WTC11 (cell line): ENCODE measurements at regions not wholly inside any gene's neighbourhood (a gene's known extent, or its start where the extent isn't known, plus 50 kb on each side); places are given as distances from the start of the nearest gene placed in this dataset.
A peak's percentile ranks its signal among the peaks of the same experiment; 100 is the strongest.

Experiments
- ATAC-seq: fragments of 200-7000 bp; cut with Tn5 transposase; 2 replicates; pipeline ENCODE4 v1.10.0; 2021; ENCODE audit warnings: mild to moderate bottlenecking, moderate library complexity
- CTCF ChIA-PET: fragments of 300-600 bp; sonication (Branson Sonifier 250); formaldehyde crosslinking; loops from one replicate; lab custom pipeline; 2021; ENCODE audit warnings: antibody characterized with exemption; lab: Charles Lee
- POLR2A ChIA-PET: fragments of 350-600 bp; sonication (Branson Sonifier 250); formaldehyde crosslinking; loops from one replicate; lab custom pipeline; 2021; ENCODE audit warnings: antibody characterized with exemption; lab: Charles Lee
- DNase-seq: peaks from one replicate; pipeline ENCODE4 v3.0.0; 2021; ENCODE audit warnings: low spot score
- H3K27ac Mint-ChIP-seq: 2 replicates; pipeline ENCODE4 v1.8.0; 2021; ENCODE audit warnings: mixed read lengths
- H3K27me3 Mint-ChIP-seq: 2 replicates; pipeline ENCODE4 v1.8.0; 2021; ENCODE audit warnings: low read depth, mild to moderate bottlenecking, moderate library complexity, mixed read lengths
- H3K36me3 Mint-ChIP-seq: 2 replicates; pipeline ENCODE4 v1.8.0; 2021; ENCODE audit warnings: mixed read lengths
- H3K4me1 Mint-ChIP-seq: 2 replicates; pipeline ENCODE4 v1.8.0; 2022; ENCODE audit warnings: mixed read lengths
- H3K4me3 Mint-ChIP-seq: 2 replicates; pipeline ENCODE4 v1.8.0; 2021; ENCODE audit warnings: mild to moderate bottlenecking, moderate library complexity, mixed read lengths
- H3K9me3 Mint-ChIP-seq: 2 replicates; pipeline ENCODE4 v1.8.0; 2021; ENCODE audit warnings: mixed read lengths
- ATF6 ChIP-seq: sonication (generic); formaldehyde crosslinking; IDR thresholded peaks from 2 replicates; pipeline ENCODE4 v1.8.1; 2023; ENCODE audit warnings: mild to moderate bottlenecking, missing genetic modification reagents
- CREM ChIP-seq: sonication (generic); formaldehyde crosslinking; IDR thresholded peaks from 2 replicates; pipeline ENCODE4 v1.8.1; 2022; ENCODE audit warnings: mild to moderate bottlenecking, missing genetic modification reagents, moderate library complexity
- HMGA2 ChIP-seq: fragments of 250-450 bp; sonication (Bioruptor Pico); IDR thresholded peaks from 2 replicates; pipeline ENCODE4 v1.4.0; 2021; ENCODE audit warnings: mild to moderate bottlenecking, moderate library complexity
- IRF1 ChIP-seq: sonication (generic); formaldehyde crosslinking; IDR thresholded peaks from 2 replicates; pipeline ENCODE4 v1.8.0; 2023; ENCODE audit warnings: missing genetic modification reagents
- MLX ChIP-seq: sonication (generic); formaldehyde crosslinking; IDR thresholded peaks from 2 replicates; pipeline ENCODE4 v1.8.1; 2023; ENCODE audit warnings: mild to moderate bottlenecking, missing genetic modification reagents, moderate library complexity
- RELA ChIP-seq: sonication (generic); formaldehyde crosslinking; IDR thresholded peaks from 2 replicates; pipeline ENCODE4 v1.8.1; 2022; ENCODE audit warnings: missing genetic modification reagents, mild to moderate bottlenecking, borderline replicate concordance
- TCF7 ChIP-seq: sonication (generic); formaldehyde crosslinking; IDR thresholded peaks from 2 replicates; pipeline ENCODE4 v1.8.0; 2022; ENCODE audit warnings: mild to moderate bottlenecking, low read depth, missing genetic modification reagents, moderate library complexity
- ZNF232 ChIP-seq: sonication (generic); formaldehyde crosslinking; IDR thresholded peaks from 2 replicates; pipeline ENCODE4 v1.8.0; 2022; ENCODE audit warnings: mild to moderate bottlenecking, missing genetic modification reagents
- TF ChIP-seq, protein P1 (sequence below): sonication (generic); formaldehyde crosslinking; IDR thresholded peaks from 2 replicates; pipeline ENCODE4 v1.8.0; 2022; ENCODE audit warnings: mild to moderate bottlenecking, missing genetic modification reagents
- TF ChIP-seq, protein P2 (sequence below): fragments of 250-450 bp; sonication (Bioruptor Pico); IDR thresholded peaks from 2 replicates; pipeline ENCODE4 v1.9.0; 2021; ENCODE audit warnings: mild to moderate bottlenecking, borderline replicate concordance
- TF ChIP-seq, protein P3 (sequence below): sonication (generic); formaldehyde crosslinking; IDR thresholded peaks from 2 replicates; pipeline ENCODE4 v1.8.1; 2023; ENCODE audit warnings: mild to moderate bottlenecking, moderate library complexity, missing genetic modification reagents
- TF ChIP-seq, protein P4 (sequence below): sonication (generic); formaldehyde crosslinking; IDR thresholded peaks from 2 replicates; pipeline ENCODE4 v1.8.0; 2022; ENCODE audit warnings: mild to moderate bottlenecking, missing genetic modification reagents

DNA sequence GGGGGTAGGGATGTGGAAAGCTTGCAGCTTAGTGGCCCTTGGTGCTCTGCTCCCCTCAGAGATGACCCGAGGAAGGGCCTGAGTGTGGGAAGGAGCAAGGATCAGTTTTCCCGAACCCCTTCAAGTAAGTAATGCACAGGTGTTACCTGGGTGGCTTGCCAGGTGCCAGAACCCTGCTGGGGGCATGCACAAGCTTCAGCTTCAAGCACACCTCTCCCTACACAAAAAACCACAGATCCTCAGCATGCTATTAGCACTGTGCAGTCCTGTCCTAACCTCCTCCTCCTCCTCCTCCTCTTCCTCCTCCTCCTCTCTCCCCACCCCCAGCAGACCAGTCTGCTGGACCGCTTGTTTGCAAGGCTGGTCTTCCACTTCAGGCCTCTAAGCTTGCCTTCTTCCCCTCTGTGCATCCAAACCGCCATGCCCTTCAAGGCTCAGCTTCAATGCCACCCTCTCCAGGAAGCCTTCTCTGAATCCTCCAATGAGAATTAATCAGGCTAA, 114.8 kb downstream of the ACAA2 start (continued):
- TF ChIP-seq ATF6 (CRISPR knock-in tag): no peak
- TF ChIP-seq, all 79 proteins: peak for 0

DNA sequence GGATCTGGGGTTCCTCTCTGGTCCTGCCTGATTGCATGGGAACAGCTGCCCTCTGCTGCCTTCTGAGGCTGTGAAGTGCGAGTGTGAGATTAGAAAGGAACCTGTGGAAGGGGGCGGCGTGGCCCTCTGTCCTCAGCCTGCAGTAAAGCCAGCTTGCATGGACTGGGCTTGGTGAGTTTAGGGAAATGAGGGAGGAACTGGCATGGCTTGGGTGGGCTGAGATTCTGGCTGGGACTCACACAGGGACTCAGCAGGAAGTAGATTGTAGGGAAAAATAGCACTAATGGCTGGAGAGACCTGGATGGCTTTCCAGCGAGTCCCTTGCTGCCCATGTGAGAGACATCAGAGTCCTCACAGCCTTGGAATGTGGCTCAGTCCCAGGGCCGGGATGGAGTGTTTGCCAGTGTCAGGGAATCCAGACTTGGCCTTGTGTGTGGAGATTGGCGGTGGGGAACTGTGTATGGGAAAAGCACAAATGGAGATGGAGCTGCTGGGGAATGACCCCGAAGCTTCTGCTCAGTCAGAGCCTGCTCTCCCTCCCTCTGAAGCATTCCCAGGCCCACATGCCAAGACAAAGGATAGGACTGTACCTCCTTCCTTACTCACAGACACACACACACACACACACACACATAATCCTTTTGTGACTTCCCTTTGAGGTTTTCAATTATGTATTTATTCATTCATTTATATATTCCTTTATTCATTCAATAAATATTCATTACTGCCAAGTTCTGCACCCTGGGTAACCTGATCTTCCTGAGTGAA, 115.4 kb downstream of the ACAA2 start:
- TF ChIP-seq, protein P1, sequence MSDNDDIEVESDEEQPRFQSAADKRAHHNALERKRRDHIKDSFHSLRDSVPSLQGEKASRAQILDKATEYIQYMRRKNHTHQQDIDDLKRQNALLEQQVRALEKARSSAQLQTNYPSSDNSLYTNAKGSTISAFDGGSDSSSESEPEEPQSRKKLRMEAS: no peak
- TF ChIP-seq, protein P2, sequence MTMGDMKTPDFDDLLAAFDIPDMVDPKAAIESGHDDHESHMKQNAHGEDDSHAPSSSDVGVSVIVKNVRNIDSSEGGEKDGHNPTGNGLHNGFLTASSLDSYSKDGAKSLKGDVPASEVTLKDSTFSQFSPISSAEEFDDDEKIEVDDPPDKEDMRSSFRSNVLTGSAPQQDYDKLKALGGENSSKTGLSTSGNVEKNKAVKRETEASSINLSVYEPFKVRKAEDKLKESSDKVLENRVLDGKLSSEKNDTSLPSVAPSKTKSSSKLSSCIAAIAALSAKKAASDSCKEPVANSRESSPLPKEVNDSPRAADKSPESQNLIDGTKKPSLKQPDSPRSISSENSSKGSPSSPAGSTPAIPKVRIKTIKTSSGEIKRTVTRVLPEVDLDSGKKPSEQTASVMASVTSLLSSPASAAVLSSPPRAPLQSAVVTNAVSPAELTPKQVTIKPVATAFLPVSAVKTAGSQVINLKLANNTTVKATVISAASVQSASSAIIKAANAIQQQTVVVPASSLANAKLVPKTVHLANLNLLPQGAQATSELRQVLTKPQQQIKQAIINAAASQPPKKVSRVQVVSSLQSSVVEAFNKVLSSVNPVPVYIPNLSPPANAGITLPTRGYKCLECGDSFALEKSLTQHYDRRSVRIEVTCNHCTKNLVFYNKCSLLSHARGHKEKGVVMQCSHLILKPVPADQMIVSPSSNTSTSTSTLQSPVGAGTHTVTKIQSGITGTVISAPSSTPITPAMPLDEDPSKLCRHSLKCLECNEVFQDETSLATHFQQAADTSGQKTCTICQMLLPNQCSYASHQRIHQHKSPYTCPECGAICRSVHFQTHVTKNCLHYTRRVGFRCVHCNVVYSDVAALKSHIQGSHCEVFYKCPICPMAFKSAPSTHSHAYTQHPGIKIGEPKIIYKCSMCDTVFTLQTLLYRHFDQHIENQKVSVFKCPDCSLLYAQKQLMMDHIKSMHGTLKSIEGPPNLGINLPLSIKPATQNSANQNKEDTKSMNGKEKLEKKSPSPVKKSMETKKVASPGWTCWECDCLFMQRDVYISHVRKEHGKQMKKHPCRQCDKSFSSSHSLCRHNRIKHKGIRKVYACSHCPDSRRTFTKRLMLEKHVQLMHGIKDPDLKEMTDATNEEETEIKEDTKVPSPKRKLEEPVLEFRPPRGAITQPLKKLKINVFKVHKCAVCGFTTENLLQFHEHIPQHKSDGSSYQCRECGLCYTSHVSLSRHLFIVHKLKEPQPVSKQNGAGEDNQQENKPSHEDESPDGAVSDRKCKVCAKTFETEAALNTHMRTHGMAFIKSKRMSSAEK (CRISPR knock-in tag): no peak
- TF ChIP-seq ZNF232 (no peak), RELA (CRISPR knock-in tag) (no peak), CREM (CRISPR knock-in tag) (no peak), TCF7 (CRISPR knock-in tag) (no peak), IRF1 (CRISPR knock-in tag) (no peak), MLX (CRISPR knock-in tag) (no peak), HMGA2 (CRISPR knock-in tag) (no peak)
- TF ChIP-seq, protein P3, sequence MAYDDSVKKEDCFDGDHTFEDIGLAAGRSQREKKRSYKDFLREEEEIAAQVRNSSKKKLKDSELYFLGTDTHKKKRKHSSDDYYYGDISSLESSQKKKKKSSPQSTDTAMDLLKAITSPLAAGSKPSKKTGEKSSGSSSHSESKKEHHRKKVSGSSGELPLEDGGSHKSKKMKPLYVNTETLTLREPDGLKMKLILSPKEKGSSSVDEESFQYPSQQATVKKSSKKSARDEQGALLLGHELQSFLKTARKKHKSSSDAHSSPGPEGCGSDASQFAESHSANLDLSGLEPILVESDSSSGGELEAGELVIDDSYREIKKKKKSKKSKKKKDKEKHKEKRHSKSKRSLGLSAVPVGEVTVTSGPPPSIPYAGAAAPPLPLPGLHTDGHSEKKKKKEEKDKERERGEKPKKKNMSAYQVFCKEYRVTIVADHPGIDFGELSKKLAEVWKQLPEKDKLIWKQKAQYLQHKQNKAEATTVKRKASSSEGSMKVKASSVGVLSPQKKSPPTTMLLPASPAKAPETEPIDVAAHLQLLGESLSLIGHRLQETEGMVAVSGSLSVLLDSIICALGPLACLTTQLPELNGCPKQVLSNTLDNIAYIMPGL (CRISPR knock-in tag): no peak
- TF ChIP-seq, protein P4, sequence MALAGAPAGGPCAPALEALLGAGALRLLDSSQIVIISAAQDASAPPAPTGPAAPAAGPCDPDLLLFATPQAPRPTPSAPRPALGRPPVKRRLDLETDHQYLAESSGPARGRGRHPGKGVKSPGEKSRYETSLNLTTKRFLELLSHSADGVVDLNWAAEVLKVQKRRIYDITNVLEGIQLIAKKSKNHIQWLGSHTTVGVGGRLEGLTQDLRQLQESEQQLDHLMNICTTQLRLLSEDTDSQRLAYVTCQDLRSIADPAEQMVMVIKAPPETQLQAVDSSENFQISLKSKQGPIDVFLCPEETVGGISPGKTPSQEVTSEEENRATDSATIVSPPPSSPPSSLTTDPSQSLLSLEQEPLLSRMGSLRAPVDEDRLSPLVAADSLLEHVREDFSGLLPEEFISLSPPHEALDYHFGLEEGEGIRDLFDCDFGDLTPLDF (CRISPR knock-in tag): no peak
- H3K9me3 Mint-ChIP-seq: no peaks in the 10 kb centered on the region
- no peak overlapping the region for H3K4me3 Mint-ChIP-seq
- ChIA-PET POLR2A (no interaction called here), CTCF (interaction anchor here (0.9 to 1.6 kb wide), 8 partner anchors 13 to 187 kb away, joined by 3 to 5 read pairs (median 3); no protein-coding TSS in a partner anchor)
- no peaks in the 10 kb centered on the region for H3K27me3 Mint-ChIP-seq
- peak overlapping the region; percentile 55; the same call in 1 of the 2 replicates for H3K27ac Mint-ChIP-seq
- ATAC-seq: peak; percentile 85
- H3K4me1 Mint-ChIP-seq: peaks cover 29% of the 10 kb centered on the region
- no peaks in the 10 kb centered on the region for H3K36me3 Mint-ChIP-seq
- DNase-seq: peak; percentile 34
